ENCODE measurements at regions not wholly inside any gene's neighbourhood (a gene's known extent, or its start where the extent isn't known, plus 50 kb on each side); places are given as distances from the start of the nearest gene placed in this dataset.

DNA sequence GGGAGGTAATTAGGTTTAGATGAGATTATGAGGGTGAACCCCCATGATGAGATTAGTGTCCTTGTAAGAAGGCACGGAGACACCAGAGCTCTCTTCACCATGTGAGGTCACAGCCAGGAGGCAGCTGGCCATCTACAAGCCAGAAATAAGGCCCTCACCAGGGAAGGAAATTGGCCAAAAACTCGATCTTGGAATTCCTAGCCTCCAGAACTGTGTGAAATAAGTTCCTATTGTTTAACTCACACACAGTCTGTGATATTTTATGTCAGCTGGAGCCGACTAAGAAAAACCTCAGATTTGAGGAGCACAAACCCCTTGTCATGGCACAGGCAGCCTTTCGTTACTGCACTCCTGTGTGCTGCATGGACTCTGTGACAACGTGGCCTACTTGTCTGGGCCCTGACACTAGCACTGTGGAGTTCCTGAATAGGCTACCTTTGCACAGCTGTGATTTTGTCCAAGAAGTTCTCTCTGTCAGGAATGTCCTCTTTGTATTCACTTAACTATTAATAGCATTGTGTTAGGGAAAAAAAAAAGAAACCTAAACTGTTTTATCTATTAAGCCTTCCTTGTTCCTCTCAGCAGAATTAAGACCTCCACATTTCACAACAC, 319.8 kb downstream of the TDRD15 start:
- Mint-ChIP-seq H3K36me3 (ENCODE audit: low read depth) (no peaks in the 10 kb centered on the region), H3K27me3 (ENCODE audit: low read depth) (no peaks in the 10 kb centered on the region), H3K4me3 (no peak overlapping the region), H3K27ac (ENCODE audit: unreplicated experiment) (no peak overlapping the region), H3K4me1 (peaks cover 4% of the 10 kb centered on the region), H3K9me3 (no peaks in the 10 kb centered on the region)
- TF ChIP-seq, protein P1, sequence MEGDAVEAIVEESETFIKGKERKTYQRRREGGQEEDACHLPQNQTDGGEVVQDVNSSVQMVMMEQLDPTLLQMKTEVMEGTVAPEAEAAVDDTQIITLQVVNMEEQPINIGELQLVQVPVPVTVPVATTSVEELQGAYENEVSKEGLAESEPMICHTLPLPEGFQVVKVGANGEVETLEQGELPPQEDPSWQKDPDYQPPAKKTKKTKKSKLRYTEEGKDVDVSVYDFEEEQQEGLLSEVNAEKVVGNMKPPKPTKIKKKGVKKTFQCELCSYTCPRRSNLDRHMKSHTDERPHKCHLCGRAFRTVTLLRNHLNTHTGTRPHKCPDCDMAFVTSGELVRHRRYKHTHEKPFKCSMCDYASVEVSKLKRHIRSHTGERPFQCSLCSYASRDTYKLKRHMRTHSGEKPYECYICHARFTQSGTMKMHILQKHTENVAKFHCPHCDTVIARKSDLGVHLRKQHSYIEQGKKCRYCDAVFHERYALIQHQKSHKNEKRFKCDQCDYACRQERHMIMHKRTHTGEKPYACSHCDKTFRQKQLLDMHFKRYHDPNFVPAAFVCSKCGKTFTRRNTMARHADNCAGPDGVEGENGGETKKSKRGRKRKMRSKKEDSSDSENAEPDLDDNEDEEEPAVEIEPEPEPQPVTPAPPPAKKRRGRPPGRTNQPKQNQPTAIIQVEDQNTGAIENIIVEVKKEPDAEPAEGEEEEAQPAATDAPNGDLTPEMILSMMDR (conservative IDR thresholded peaks at IDR 0.05): no peak
- DNase-seq (ENCODE audit: low read depth, low spot score): no peak

DNA sequence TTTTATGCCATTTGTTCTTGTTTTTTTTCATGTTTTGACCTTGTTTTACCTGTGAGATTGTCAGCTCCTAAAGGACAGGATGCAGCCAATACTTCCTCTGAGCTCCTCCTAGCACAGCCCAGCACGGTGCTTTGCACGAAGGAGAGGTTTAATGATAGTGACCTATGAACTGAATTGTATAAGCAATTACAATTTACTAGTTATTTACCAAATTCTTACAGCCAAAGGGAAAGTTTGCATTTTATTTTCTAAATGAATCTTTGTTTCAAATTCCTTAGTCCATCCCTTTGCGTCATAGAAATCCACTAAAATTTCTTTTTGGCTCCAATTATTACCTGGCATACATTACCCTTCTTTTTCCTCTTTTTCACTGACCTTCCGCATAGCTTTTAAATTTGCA, 326.1 kb downstream of the TDRD15 start:
- no peak overlapping the region for H3K4me3 Mint-ChIP-seq
- H3K27me3 Mint-ChIP-seq (ENCODE audit: low read depth): peaks cover 5% of the 10 kb centered on the region
- TF ChIP-seq, protein P1 (conservative IDR thresholded peaks at IDR 0.05): no peak
- H3K27ac Mint-ChIP-seq (ENCODE audit: unreplicated experiment): no peak overlapping the region
- no peaks in the 10 kb centered on the region for H3K36me3 Mint-ChIP-seq (ENCODE audit: low read depth)
- DNase-seq (ENCODE audit: low read depth, low spot score): no peak
- H3K4me1 Mint-ChIP-seq: peaks cover 7% of the 10 kb centered on the region
- no peaks in the 10 kb centered on the region for H3K9me3 Mint-ChIP-seq

DNA sequence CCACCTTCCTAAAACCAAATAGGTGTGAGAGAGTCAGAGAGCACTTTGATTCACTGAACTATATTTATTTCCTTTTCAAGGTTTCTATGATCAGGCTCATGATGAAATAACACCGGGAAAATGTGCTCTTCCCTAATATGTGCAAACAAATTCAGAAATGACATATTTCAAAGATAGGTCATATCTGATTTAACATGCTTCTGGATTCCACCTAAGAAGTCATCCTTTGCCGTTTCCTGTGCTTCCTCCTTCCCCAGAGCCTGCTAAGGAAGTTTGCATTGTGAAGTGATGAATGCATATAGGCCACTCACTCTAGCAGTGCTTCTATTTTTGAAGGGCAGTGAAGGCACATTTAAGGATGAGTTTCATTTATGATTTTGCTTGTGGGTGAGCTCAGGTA, 327.6 kb downstream of the TDRD15 start:
- no peak overlapping the region for H3K4me3 Mint-ChIP-seq
- H3K36me3 Mint-ChIP-seq (ENCODE audit: low read depth): no peaks in the 10 kb centered on the region
- peaks cover 5% of the 10 kb centered on the region for H3K27me3 Mint-ChIP-seq (ENCODE audit: low read depth)
- peaks cover 10% of the 10 kb centered on the region for H3K4me1 Mint-ChIP-seq
- H3K9me3 Mint-ChIP-seq: no peaks in the 10 kb centered on the region
- TF ChIP-seq, protein P1 (conservative IDR thresholded peaks at IDR 0.05): no peak
- no peak overlapping the region for H3K27ac Mint-ChIP-seq (ENCODE audit: unreplicated experiment)
- DNase-seq (ENCODE audit: low read depth, low spot score): no peak

DNA sequence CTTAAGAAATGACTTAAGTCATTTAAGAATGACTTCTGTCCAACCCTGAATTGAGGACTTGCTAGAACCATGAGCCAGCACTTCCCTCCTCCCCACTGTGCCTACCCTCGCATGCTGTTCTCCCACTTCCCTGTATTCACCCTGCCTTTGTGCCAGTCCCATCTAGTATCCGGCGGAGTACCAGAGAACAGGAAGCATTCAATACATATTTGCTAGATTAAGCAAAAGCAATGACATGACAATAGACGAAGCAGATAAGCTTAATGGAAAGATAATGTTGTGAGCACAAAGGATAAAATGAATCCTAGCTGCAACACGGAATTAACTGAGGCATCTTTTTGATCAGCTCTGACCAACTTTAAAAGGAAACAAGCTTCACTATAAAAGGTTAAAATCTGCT, 328.5 kb downstream of the TDRD15 start:
- peaks cover 5% of the 10 kb centered on the region for H3K27me3 Mint-ChIP-seq (ENCODE audit: low read depth)
- DNase-seq (ENCODE audit: low read depth, low spot score): no peak
- peaks cover 10% of the 10 kb centered on the region for H3K4me1 Mint-ChIP-seq
- H3K27ac Mint-ChIP-seq (ENCODE audit: unreplicated experiment): no peak overlapping the region
- H3K4me3 Mint-ChIP-seq: no peak overlapping the region
- no peaks in the 10 kb centered on the region for H3K36me3 Mint-ChIP-seq (ENCODE audit: low read depth)
- TF ChIP-seq, protein P1 (conservative IDR thresholded peaks at IDR 0.05): no peak
- H3K9me3 Mint-ChIP-seq: no peaks in the 10 kb centered on the region

DNA sequence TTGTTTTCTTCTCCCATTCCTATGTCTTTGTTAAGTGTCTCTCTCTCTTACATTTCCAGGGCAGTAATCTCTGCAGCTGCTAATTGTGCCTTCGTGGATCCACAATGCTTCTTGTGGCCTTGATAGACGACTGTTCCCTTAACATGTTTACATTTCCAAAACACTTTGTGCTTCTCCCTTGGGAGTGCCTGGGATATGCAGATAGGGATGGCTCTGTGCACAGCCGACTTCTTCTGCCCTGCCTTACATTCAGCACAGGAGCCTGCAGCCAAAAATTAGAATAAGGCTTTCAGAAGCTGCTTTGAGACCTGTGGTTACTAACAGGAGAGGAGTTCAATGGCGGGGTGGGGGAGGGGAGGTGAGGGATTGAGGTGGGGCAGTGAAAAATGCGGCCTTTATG, 328.9 kb downstream of the TDRD15 start:
- Mint-ChIP-seq H3K4me1 (peaks cover 10% of the 10 kb centered on the region), H3K27me3 (ENCODE audit: low read depth) (peaks cover 5% of the 10 kb centered on the region), H3K27ac (ENCODE audit: unreplicated experiment) (no peak overlapping the region), H3K4me3 (no peak overlapping the region), H3K36me3 (ENCODE audit: low read depth) (no peaks in the 10 kb centered on the region), H3K9me3 (no peaks in the 10 kb centered on the region)
- TF ChIP-seq, protein P1 (conservative IDR thresholded peaks at IDR 0.05): no peak
- DNase-seq (ENCODE audit: low read depth, low spot score): no peak

All from neural crest cell (in vitro differentiated cells).